ENCODE measurements at regions not wholly inside any gene's neighbourhood (a gene's known extent, or its start where the extent isn't known, plus 50 kb on each side); places are given as distances from the start of the nearest gene placed in this dataset.

DNA sequence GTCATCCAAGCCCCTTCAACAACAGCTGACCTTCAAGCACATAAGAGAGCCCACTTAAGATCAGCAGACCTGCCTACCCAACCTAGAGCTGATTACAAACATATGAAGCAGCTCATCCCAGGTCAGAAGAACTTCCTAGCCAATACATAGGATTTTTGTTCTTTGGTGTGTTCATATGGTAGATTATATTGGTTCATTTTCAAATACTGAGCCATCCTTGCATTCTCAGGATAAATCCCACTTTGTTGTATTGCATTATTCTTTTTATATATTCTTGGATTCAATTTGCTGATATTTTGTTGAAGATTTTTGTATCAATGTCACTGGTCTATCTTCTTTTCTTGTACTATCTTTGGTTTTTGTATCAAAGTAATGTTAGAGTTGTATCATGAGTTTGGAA is 107.3 kb upstream of the STT3B start:
- no peak for DNase-seq (ENCODE audit: low read depth)

DNA sequence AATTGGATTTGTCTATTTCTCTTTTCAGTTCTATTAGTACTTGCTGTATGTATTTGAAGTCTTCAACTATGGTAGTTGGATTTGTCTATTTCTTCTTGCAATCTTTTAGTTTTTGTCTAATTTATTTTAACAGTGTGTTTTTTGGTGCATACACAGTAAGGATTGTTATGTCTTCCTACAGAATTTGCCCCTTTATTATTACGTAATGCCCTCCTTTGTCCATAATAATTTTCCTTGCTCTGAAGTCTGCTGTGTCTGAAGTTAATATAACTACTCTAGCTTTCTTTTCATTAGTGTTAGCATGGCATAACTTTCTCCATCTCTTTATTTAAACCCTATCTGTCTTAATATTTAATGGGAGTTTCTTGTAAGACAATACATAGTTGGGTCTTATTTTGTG is 105.1 kb upstream of the STT3B start:
- DNase-seq (ENCODE audit: low read depth): no peak

DNA sequence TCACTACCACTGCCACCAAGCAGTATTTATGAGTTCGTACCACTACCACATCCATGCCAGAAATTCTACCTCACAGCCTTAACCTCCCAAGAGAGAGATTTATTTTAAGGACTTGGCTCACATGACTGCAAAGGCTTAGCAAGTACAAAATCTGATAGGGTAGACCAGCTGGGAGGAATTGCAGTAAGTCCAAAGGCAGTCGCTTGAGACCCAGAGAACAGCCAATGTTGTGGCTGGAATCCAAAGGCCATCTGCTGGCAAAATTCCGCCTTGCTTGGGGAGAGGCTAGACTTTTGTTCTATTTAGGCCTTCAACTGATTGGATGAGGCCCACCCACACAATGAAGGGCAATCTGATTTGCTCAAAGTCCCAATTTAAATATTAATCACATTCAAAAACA is 101.4 kb upstream of the STT3B start:
- no peak for DNase-seq (ENCODE audit: low read depth)

DNA sequence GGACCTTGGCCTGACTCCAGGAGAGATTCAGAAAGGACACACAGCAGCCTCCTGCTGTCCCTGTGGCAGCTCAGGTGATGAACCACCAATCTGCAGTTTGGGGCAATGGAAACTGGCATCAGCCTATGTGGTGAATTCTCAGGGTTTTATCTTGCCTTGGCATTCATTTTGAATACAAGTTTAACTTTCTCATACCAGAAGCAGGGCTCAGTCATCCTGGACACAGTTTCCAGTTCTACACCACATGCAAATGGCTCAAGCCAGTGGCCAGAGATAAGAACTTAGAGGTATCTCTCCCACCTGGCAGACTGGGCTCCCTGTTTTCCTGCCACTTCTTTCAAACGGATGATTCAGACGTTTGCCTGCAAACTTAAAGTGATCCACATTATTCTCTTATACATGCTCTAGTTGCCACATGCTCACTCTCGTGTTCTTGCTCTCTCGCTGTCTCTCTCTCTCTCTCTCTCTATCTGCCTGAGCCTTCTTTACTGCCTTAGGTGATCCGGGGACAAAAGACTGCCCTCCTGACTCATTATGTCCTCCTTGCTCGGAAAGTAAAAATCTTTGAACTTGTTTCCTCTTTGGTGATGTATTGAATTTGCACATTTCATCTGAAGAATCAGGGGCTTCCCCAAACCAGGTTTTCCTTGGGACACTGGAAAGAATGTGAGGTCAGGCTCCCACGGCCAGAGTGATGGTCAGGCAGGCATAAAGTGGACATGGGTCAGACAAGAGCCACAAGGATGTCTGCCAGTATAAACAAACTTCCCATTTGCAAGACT is 99.6 kb upstream of the STT3B start:
- no peak for DNase-seq (ENCODE audit: low read depth)

GRCh38 chr3:31433679-31433992 is 99.1 kb upstream of the STT3B start:
- DNase-seq (ENCODE audit: low read depth): no peak

DNA sequence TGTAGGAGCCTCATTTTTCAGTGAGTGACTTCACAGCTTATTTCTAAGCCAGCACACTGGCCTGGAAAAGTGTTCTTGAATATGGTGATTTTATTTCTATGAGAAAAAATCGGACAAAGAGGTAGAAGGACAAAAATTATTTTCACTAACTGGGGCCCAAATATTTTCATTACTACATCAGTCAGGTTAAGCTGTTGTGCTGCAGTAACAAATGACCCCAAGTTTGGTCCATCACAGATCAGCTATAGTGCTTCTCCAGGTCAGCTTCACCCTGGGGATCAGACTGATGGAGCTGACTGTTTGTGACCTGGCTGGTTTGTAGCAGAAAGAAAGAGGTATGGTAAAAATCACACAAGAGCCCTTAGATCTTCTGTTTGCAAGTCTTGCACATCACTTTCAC is 97.9 kb upstream of the STT3B start:
- DNase-seq (ENCODE audit: low read depth): no peak

DNA sequence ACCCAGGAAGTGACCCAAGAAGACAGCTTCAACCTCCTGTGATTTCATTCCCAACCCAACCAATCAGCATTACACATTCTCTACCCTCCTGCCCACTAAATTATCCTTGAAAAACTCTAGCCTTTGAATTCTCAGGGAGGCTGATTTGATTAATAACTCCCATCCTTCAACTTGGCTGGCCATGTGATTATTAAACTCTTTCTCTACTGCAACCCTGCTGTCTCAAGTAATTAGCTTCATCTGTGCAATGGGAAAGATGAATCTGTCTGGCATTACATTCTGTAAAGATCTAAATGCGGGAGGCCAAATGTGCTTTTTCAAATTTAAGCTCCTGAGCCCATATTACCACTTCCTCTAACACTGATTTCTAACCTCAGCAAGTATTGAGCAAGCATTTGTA is 95.9 kb upstream of the STT3B start:
- DNase-seq (ENCODE audit: low read depth): no peak

- no peak for DNase-seq (ENCODE audit: low read depth)
Measured at GRCh38 chr3:31438742-31439141, 94.0 kb upstream of the STT3B start.

GRCh38 chr3:31439890-31440750 is 92.6 kb upstream of the STT3B start:
- DNase-seq (ENCODE audit: low read depth): no peak

- DNase-seq (ENCODE audit: low read depth): no peak
Measured at GRCh38 chr3:31440878-31441277, 91.8 kb upstream of the STT3B start.

- DNase-seq (ENCODE audit: low read depth): no peak
Measured at GRCh38 chr3:31442755-31443154, 90.0 kb upstream of the STT3B start.

DNA sequence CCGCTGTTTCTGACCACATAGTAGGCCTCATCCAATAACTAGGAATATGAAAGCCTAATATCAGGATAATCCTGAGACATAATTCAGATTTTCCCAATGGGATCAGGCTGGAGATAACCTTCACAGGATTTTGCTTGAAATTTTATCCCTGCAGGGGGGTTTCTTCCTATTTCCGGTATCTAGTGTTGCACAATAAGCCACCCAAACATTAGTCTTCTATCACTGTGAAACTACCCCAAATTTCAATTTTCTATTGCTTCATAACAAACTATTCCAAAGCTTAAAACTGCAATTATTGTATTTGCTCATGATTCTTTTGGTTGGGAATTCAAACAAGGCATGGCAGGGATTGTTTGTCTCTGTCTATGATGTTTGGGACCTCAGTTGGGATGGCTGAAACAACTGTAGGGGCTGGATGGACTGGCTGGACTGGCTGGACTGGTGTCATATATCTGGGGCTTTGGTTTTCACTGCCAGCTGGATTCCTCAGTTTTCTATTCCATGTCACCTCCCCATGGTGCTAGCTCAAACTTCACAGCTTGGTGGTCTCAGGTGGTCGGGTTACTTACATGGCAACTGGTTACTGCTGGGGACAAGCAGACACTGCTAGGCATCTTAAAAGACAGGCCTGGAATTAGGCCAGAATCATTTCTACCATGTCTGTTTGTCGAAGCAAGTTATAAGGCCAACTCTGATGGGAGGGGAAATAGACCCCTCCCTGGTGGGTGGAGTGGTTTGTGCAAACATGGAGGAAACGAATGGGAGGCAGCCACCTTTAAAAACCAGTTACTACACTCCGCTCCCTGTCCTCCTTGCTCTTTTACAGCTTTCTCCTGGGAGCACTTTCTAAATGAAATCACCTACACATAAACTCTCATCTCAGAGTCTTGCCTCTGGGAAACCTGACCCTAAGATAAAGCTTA is 88.2 kb upstream of the STT3B start:
- DNase-seq (ENCODE audit: low read depth): no peak

DNA sequence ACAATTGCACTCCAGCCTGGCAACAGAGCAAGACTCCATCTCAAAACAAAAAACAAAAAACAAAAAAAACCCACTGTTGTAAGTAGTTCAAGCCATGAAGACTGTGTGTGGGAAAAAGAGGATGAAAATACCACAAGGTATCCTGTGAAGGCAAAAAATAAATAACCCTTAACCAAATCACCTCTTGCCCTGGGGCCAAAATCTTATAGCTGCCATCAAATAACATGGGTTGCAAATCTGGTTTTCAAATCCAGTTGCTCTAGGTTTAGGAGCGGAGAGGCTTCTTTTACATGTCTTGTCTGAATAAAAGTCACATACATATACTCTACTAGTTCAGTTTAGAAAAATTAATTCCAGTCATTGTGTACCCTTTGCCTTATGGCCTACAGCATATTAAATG is 87.0 kb upstream of the STT3B start:
- no peak for DNase-seq (ENCODE audit: low read depth)

- DNase-seq (ENCODE audit: low read depth): no peak
Measured at GRCh38 chr3:31448035-31448881, 84.5 kb upstream of the STT3B start.

GRCh38 chr3:31448882-31449243 is 83.9 kb upstream of the STT3B start:
- DNase-seq (ENCODE audit: low read depth): no peak

DNA sequence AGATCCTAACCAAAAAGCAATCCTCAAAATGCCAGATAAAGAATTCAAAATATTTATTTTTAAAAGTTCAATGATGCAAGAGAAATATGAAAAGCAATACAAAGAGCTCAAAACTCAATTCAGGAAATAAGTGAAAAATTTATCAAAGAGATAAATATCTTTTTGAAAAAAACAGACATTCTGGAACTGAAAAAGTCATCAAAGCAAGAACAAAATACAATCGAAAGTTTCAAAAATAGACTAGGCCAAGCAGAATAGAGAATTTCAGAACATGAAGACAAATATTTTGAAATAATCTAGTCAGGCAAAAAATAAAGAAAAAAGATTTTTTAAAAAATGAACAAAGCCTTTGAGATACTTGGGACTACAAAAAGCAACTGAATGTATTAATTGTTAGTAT is 83.4 kb upstream of the STT3B start:
- no peak for DNase-seq (ENCODE audit: low read depth)

DNA sequence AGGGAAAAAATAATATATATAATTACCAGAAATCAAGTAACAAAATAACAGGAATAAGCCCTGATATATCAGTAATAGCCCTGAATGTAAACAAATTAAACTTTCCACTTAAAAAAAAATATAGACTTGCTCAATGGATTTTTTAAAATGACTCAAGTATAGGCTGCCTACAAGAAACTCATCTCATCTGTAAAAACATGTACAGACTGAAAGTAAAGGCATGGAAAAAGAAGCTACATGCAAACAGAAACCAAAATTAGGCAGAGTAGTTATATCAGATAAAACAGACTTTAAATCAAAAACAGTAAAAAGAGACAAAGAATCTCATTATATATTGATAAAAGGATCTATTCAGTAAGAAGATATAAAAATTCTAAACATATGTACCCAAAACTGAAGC is 82.4 kb upstream of the STT3B start:
- no peak for DNase-seq (ENCODE audit: low read depth)

- DNase-seq (ENCODE audit: low read depth): no peak
Measured at GRCh38 chr3:31452495-31453106, 80.1 kb upstream of the STT3B start.

GRCh38 chr3:31453430-31453829 is 79.3 kb upstream of the STT3B start:
- DNase-seq (ENCODE audit: low read depth): no peak

GRCh38 chr3:31455524-31455923 is 77.2 kb upstream of the STT3B start:
- DNase-seq (ENCODE audit: low read depth): no peak

- no peak for DNase-seq (ENCODE audit: low read depth)
Measured at GRCh38 chr3:31456373-31456772, 76.4 kb upstream of the STT3B start.

Measured in CMK (cell line).